ENCODE measurements at regions not wholly inside any gene's neighbourhood (a gene's known extent, or its start where the extent isn't known, plus 50 kb on each side); places are given as distances from the start of the nearest gene placed in this dataset.

- no peaks in the 10 kb centered on the region for H3K36me3 ChIP-seq (ENCODE audit: control insufficient read depth, insufficient read depth, low read length)
Observed at GRCh38 chr2:21269382-21269781, 145.6 kb downstream of the TDRD15 start.

GRCh38 chr2:21270083-21270491, 146.3 kb downstream of the TDRD15 start:
- Histone ChIP-seq H4K20me1 (ENCODE audit: control insufficient read depth, extremely low read depth, insufficient read depth, low read length) (no peaks in the 10 kb centered on the region), H3K9ac (ENCODE audit: insufficient read depth, low read length) (no peak overlapping the region), H3K79me2 (ENCODE audit: control insufficient read depth, insufficient read depth, low read length) (no peaks in the 10 kb centered on the region), H2AFZ (ENCODE audit: low read length) (no peak overlapping the region), H3K27ac (ENCODE audit: insufficient read depth, low read length) (no peak overlapping the region), H3K36me3 (ENCODE audit: control insufficient read depth, insufficient read depth, low read length) (no peaks in the 10 kb centered on the region), H3K4me2 (ENCODE audit: extremely low read depth, insufficient read depth, low read length) (no peak overlapping the region), H3K4me1 (ENCODE audit: control insufficient read depth, extremely low read depth, insufficient read depth, low read length) (no peaks in the 10 kb centered on the region), H3K4me3 (replicated peaks in 1 of 4; ENCODE audit: control extremely low read depth in 1 of 4, insufficient read depth in 1 of 4, low read depth in 3 of 4, low read length in 4 of 4) (no peak overlapping the region), H3K9me3 (ENCODE audit: control insufficient read depth, insufficient read depth, low read depth, low read length) (no peaks in the 10 kb centered on the region), H3K27me3 (ENCODE audit: control insufficient read depth, insufficient read depth, low read length) (no peaks in the 10 kb centered on the region)
- no peak for DNase-seq (ENCODE audit: low read depth in 2 of 2)
- TF ChIP-seq, protein P1, sequence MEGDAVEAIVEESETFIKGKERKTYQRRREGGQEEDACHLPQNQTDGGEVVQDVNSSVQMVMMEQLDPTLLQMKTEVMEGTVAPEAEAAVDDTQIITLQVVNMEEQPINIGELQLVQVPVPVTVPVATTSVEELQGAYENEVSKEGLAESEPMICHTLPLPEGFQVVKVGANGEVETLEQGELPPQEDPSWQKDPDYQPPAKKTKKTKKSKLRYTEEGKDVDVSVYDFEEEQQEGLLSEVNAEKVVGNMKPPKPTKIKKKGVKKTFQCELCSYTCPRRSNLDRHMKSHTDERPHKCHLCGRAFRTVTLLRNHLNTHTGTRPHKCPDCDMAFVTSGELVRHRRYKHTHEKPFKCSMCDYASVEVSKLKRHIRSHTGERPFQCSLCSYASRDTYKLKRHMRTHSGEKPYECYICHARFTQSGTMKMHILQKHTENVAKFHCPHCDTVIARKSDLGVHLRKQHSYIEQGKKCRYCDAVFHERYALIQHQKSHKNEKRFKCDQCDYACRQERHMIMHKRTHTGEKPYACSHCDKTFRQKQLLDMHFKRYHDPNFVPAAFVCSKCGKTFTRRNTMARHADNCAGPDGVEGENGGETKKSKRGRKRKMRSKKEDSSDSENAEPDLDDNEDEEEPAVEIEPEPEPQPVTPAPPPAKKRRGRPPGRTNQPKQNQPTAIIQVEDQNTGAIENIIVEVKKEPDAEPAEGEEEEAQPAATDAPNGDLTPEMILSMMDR (conservative IDR thresholded peaks at IDR 0.05 in 1 of 2, IDR thresholded peaks at IDR 0.05 in 1 of 2; ENCODE audit: low read depth in 1 of 2, low read length in 2 of 2), result no peak
- TF ChIP-seq EZH2 (IDR thresholded peaks at IDR 0.05; ENCODE audit: low read length, missing control alignments), result no peak

More at GRCh38 chr2:21269382-21269781, 145.6 kb downstream of the TDRD15 start:
- H3K4me3 ChIP-seq (replicated peaks in 1 of 4; ENCODE audit: control extremely low read depth in 1 of 4, insufficient read depth in 1 of 4, low read depth in 3 of 4, low read length in 4 of 4), result no peak overlapping the region
- no peaks in the 10 kb centered on the region for H4K20me1 ChIP-seq (ENCODE audit: control insufficient read depth, extremely low read depth, insufficient read depth, low read length)
- no peak overlapping the region for H3K4me2 ChIP-seq (ENCODE audit: extremely low read depth, insufficient read depth, low read length)
- H2AFZ ChIP-seq (ENCODE audit: low read length), result no peak overlapping the region
- H3K27me3 ChIP-seq (ENCODE audit: control insufficient read depth, insufficient read depth, low read length), result no peaks in the 10 kb centered on the region
- no peak overlapping the region for H3K9ac ChIP-seq (ENCODE audit: insufficient read depth, low read length)
- no peak for TF ChIP-seq EZH2 (IDR thresholded peaks at IDR 0.05; ENCODE audit: low read length, missing control alignments)
- TF ChIP-seq, protein P1 (conservative IDR thresholded peaks at IDR 0.05 in 1 of 2, IDR thresholded peaks at IDR 0.05 in 1 of 2; ENCODE audit: low read depth in 1 of 2, low read length in 2 of 2), result no peak
- H3K4me1 ChIP-seq (ENCODE audit: control insufficient read depth, extremely low read depth, insufficient read depth, low read length), result no peaks in the 10 kb centered on the region
- no peaks in the 10 kb centered on the region for H3K9me3 ChIP-seq (ENCODE audit: control insufficient read depth, insufficient read depth, low read depth, low read length)
- H3K79me2 ChIP-seq (ENCODE audit: control insufficient read depth, insufficient read depth, low read length), result no peaks in the 10 kb centered on the region
- no peak overlapping the region for H3K27ac ChIP-seq (ENCODE audit: insufficient read depth, low read length)
- no peak for DNase-seq (ENCODE audit: low read depth in 2 of 2)

DNA sequence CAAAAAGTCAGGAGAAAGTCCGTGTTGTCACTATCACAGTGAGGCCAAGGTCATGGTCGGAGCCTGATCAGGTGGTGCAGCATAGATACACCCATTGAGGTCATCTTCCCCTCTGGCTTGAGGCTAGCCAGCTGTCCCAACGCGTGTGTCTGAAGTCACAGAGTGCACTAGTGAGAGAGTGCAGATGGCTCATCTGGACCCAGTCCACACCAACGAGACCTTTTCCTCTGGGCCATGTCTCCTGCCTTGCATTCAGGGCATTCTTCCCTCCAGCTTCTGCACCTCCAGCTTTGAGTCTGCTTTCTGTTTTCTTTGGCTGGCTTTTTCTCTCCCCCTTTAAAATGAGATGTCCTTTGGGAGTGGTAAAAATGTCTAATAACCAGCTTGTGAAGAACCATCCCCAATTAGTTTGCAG, 146.9 kb downstream of the TDRD15 start:
- H3K79me2 ChIP-seq (ENCODE audit: control insufficient read depth, insufficient read depth, low read length), result no peaks in the 10 kb centered on the region
- H3K27ac ChIP-seq (ENCODE audit: insufficient read depth, low read length), result no peak overlapping the region
- no peak for DNase-seq (ENCODE audit: low read depth in 2 of 2)
- H3K9me3 ChIP-seq (ENCODE audit: control insufficient read depth, insufficient read depth, low read depth, low read length), result no peaks in the 10 kb centered on the region
- H3K36me3 ChIP-seq (ENCODE audit: control insufficient read depth, insufficient read depth, low read length), result no peaks in the 10 kb centered on the region
- TF ChIP-seq, protein P1 (conservative IDR thresholded peaks at IDR 0.05 in 1 of 2, IDR thresholded peaks at IDR 0.05 in 1 of 2; ENCODE audit: low read depth in 1 of 2, low read length in 2 of 2), result no peak
- TF ChIP-seq EZH2 (IDR thresholded peaks at IDR 0.05; ENCODE audit: low read length, missing control alignments), result no peak
- no peak overlapping the region for H3K4me3 ChIP-seq (replicated peaks in 1 of 4; ENCODE audit: control extremely low read depth in 1 of 4, insufficient read depth in 1 of 4, low read depth in 3 of 4, low read length in 4 of 4)
- H3K4me2 ChIP-seq (ENCODE audit: extremely low read depth, insufficient read depth, low read length), result no peak overlapping the region
- no peak overlapping the region for H3K9ac ChIP-seq (ENCODE audit: insufficient read depth, low read length)
- H2AFZ ChIP-seq (ENCODE audit: low read length), result no peak overlapping the region
- no peaks in the 10 kb centered on the region for H4K20me1 ChIP-seq (ENCODE audit: control insufficient read depth, extremely low read depth, insufficient read depth, low read length)
- no peaks in the 10 kb centered on the region for H3K27me3 ChIP-seq (ENCODE audit: control insufficient read depth, insufficient read depth, low read length)
- no peaks in the 10 kb centered on the region for H3K4me1 ChIP-seq (ENCODE audit: control insufficient read depth, extremely low read depth, insufficient read depth, low read length)
